ENCODE measurements at regions not wholly inside any gene's neighbourhood (a gene's known extent, or its start where the extent isn't known, plus 50 kb on each side); places are given as distances from the start of the nearest gene placed in this dataset.

DNA sequence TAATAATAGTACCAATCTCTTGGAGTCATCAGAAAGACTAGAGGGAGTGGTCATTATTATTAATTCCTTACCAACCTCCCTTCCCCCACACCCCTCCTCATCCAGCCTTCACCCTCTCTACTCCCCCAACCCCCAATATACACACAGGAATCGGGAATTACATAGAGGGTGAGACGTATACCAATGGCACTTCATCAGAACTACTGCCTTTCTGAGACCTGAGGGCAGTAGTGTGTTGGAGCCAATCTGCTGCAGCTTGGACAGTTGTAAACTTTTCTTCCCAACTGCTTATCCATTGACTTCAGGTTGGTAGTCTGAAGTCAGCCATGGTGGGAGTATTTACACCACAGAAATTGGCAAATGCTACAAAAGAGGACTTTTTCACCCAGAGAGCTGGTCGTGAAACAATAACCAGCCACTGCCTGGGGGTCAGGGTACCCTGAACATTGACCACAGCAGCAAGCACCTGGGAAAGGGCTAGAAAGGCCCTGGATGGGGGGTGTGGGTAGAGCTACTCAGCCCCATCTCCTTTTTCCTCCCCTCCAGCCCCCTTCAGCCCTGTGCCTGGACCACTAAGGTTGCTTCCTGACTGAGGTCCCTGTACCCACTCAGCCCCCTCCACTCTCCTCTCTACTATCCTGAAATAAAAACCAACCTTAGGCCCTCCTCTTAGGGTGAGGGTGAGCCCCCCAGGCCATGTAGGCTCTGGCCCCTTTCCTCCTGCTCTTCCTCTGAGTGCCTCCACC lies 161.5 kb downstream of the MRPL14 start:
- no peak for DNase-seq

DNA sequence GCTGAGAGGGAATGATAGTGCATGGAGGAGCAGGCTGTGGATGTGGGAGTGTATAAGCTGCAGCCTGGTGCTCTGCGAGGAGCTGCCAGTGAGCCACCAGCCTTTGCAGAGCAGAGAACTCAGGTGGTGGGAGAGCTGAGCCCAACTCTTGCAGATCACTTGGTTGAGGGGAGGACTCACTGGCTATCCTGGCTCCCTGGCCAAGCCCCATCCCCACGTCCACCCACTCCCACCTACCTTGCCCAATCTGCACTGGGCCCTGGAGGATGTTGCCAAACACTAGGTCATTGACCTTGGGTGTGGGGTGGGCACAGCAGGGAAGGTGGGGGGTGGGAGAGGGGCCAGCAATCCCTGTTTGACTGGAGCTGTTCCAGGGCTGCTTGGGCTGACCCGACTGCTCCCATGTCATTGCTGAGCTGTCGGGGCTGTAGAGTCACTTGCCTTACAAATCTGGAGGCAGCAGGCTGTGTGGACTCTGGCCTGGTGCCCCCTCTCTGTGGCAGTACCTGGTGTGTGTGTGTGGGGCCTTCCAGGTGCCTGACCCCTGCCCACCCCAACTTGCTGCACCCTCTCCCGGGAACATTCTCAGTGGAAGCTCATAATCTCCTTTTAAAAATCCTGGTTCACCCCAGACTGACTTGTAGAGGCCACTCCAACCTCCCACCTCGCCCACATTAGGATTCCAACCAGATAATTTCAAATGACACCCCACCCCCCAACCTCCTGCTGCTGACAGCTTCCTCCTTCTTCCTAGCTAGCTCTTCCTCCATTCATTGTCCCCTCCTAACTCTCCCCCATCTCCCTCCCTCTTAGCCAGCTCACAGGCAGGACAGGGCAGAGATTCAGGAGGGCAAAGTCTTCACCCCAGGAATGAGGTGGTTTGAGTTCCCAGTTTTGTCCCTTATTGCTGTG lies 162.3 kb downstream of the MRPL14 start:
- no peak for DNase-seq

DNA sequence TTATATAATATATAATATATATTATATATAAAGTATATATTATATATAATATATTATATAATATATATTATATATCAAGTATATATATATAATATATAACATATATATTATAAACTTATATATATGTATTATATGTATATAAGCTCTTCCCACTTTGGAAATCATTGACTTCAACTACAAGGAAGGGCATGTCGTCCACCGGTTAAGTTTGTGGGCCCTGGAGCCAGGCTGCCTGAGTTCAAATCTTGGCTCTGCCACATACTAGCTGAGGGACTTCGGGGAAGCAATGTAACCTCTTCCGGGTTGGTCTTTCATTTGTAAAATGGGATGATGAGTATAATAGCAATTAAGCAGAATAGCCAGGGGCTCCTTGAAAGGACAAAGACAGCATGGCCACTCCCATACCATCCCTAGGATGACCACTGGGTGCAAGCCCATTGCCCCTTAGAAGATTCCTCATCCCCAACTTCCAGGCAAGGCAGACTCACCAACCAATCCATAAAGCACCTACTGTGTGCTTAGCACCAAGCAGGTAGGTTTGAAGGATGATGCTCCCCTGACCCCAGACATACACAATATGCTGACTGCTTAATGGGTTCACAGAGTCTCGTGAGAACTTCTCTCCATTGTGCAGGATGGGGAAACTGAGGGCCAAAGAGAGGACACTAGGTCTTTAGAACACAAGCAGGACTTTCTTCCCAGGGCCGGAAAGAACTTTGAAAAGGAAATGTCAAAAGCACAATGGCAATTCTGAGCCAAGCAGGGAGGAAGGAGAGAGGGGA lies 163.2 kb downstream of the MRPL14 start:
- no peak for DNase-seq

DNA sequence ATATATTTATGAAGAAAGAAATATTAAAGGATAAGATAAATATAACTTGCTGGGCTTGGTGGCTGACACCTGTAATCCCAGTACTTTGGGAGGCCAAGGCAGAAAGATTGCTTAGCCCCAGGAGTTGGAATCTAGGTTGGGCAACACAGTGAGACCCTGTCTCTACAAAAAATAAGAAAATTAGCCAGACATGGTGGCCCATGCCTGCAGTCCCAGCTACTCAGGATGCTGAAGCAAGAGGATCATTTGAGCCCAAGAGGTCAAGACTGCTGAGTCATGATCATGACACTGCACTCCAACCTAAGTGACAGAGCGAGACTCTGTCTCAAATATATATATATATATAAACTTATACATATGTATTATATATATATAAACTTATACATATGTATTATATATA lies 164.0 kb downstream of the MRPL14 start:
- no peak for DNase-seq

DNA sequence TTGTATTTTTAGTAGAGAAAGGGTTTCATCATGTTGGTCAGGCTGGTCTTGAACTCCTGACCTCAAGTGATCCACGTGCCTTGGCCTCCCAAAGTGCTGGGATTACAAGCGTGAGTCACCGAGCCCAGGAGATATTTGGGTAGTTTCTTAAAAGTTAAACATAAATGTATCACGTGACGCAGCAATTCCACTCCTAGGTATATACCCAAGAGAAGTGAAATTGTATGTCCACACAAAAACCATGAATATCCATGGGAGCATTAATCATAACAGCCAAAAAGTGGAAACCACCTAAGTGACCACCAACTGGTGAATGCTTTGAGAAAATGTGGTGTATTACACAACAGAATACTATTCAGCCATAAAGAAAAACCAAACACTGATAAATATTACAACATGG lies 164.8 kb downstream of the MRPL14 start:
- no peak for DNase-seq

DNA sequence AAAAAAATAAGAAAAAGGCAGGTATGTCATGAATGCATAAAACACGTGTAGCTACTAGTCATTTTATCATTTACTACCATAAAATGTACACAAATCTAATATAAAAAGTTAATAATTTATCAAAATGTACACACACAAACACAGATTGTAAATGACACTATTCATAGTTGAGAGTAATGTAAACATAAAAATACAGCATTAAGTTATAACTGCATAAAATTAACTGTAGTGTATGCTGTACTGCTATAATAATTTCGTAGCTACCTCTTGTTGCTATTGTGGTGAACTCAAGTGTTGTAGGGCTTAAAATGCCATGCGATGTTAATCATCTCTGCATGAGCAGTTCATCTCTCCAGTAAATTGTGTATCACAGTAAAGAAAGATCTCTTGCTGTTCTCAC lies 170.0 kb downstream of the MRPL14 start:
- no peak for DNase-seq

DNA sequence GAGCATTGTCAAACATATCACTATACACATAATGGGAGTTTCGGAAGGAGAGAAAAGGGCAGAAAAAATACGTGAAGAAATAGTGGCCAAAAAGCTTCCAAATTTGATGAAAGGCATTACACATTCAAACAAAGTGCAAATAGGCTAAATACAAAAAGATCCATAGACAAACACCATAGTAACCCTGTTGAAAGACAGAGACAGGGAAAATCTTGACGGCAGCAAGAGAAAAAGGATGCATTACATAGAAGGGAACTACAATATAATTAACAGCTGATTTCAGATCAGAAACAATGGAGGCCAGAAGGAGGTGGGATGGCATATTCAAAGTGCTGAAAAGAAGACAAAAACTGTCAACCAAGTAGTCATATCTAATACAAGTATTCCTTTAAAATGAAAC lies 170.8 kb downstream of the MRPL14 start:
- DNase-seq, result no peak

DNA sequence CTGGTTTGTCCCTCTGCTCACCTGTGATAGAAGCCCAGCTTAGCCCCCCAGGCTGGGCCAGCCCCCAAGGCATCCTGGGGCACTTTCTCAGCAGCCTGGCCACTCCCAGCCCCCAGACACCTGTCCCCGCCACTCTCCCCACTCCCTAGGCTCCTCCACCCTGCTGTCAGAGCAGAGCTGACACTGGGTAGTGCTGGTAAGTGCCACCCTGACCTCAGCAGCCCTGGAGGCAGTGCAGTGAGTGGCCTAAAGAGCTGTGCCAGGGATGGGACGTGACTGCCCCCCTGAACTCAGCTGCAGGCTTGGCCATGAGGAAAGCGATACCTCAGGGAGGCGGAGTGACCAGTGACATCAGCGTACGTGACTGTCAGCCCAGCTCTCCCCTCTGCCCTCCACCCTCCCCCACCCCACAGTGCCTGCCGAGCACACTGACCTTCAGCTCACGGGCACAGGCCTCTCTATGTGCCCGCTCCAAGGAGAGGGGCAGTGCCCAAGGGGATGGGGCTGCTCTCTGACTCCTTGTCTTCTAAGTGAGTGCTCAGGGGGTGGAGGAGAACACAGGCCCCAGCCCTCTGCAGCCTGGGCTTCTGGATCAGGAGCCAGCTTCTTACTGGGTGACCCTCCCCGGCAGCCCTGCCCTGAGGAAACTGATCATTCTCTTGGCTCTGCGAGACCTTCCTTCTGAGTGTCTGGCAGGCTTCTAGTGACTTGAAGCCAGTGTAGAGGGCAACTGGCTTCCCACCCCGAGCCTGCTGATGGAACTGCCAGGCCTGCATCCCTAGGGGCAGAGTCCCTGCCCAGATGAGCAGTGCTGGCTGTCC lies 172.7 kb downstream of the MRPL14 start:
- no peak for DNase-seq

DNA sequence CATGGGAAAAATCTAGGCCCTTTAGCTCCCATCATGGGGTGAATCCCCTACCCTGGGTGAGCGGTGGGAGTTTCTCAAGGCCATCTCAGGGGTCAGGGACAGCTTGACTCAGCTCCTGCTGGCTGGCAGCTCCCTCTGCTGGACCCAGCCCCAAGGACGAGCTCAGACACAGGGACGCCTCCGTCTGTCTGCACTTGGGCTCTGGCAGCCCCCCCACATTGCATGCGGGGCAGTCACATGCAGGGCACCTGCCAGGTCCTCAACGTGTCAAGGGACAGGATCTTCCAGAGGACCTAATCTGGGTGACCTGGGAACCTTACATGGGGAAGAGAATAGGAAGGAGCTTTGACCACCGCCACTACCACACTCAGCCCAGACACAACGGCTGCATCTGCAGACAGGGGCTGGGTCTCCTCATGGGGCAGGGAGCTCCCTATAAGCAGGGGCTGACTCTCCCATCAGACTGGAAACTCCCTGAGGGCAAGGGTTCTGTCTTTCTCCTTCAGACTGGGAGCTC lies 173.4 kb downstream of the MRPL14 start:
- DNase-seq, result no peak

DNA sequence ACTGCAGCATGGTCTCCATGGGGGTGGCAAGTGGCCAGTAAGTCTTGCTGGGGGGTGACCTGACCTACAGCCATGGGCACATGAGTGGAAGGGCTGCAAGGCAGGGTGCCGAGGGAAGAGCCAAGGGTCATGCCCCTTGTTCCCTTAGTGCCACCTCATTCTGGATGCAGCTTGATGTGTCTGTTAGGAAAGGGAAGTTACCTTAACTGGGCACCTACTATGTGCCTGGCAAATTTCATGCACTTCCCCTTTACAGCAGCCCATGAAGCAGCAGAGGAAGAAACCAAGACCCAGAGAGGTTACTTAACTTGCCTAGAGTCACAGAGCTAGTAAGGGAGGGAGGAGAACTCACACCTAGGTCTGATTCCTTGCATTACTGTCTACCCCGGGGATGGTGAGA lies 174.0 kb downstream of the MRPL14 start:
- no peak for DNase-seq

DNA sequence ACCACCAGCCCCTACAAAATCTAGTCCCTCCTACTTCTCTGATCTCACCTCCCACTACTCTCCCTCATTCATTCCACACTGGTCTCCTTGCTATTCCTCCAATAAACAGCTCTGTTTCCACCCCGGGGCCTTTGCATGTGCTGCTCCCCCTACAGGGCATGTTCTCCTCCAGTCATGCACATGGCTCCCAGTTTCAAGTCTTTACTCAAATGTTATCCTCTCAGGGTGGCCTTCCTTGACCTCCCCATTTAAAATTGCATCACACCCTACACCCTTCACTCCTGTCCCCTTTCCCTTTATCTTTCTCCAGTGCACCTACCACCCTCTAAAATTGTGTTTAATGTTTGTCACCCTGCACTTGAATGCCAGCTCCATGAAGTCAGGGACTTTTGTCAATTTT lies 174.5 kb downstream of the MRPL14 start:
- DNase-seq, result no peak

DNA sequence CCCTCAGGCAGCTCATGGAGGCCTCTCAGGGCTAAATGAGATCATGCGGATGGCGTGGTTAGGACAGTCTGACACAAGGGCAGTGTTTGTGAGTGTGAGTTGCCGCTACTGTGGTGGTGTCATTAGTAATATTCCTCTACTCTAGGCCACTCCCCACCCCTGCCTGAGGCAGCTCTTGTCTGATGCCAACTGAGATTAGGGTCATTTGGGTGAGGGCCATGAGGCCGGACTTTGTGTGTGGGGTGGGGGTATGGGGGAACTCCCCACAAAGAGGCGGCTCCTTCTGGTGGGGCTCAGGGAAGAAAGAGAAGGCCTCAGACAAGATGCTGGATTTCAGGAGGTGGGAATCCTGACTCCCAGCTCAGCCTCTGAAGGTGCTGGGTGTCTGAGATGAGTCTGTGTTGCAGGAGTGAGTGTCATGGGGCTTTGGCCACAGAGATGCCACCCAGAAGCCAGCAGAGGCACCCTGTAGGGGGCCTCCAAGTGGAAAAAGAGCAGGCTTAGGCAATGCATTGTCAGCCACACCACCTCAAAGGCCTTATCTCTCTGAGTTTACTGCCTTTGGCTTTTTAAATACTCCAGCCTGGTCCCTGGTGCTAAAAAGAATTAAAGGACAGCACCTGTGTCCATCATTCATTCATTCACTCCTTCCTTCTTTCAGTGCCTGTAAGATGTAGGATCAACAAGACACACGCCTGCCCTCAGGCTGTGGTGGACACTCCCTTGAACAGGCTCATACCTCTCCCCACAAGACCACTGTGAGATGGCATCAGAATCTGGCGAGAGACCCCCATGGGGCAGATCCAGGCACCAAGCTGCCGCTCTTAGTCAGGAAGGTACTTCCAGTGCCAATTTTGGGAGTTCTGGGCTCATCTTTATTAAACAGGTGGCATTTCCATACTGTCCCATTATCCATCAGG lies 175.2 kb downstream of the MRPL14 start:
- DNase-seq, result no peak

DNA sequence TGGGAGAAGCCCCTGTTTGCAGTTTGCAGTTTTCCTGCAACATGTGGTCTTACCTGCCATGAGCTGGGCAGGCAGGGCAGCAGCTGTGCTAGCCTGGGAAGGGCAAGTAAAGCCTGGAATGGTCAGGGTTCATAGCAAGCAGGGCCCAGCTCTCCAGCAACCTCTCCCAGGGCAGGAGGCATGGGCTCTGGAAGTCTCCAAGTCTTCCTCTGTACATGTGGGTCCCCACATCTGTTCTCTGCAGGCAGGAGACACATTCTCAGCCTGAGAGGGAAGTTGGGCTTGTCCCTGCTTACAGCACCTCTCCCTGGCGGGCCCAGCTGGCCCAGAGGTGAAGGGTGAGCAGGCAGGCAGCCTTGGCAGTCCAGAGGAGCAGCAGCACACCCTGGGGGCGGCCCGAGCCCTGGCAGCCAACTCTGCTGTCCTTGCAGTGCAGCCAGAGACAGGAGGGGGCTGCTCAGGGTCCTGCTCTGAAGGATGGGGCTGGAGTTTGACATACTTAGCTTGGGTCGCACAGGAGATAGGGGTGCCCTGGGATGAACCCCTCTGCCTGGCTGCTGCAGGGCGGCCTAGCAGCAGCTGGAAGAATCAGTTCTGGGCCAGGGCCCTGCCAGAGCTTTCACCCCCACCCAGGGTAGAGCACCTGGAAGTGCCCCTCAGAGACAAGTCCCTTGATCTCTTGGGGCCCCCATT lies 176.0 kb downstream of the MRPL14 start:
- peak; percentile 3 for DNase-seq

DNA sequence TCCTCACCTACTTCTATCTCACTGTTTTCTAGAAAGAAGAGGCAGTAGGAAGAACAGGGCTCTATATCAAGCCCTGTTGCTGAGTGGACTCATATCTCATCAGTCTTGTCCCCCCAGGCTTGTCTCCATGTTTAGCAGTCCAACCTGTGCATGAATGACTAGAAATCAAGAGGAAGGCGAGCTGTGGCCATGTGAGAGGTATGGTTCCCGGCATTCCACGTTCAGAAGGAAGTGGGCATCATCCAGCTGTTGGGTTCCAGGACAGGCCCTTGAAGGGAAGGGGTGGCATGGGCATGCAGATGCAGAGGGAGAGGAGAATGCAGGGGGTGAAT lies 176.6 kb downstream of the MRPL14 start:
- no peak for DNase-seq

DNA sequence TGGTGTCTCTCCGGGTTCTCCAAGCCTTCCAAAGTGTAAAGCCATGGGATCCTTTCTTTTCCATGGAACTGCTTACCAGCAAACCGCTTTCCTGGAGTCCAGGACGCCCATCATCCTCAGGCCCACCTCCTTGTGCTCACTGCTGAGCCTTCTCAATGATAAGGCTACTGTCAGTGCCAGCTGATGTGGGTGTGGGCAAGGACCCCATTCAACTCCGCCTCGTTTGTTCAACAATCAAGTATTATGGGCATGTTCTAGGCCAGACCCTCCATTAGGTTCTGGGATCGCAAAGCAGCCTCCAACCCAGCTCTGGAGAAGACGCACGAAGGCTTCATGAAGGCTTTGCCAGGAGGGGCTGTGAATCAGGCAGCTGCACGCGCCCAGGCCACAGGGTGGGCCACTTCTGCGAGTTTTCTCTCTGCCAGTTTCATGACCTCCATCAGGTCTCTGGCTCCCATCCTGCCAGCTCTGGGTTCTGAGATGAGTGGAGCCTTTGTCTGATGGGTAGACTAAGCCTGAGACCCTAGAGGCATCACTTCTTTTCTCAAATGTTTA lies 177.1 kb downstream of the MRPL14 start:
- no peak for DNase-seq

DNA sequence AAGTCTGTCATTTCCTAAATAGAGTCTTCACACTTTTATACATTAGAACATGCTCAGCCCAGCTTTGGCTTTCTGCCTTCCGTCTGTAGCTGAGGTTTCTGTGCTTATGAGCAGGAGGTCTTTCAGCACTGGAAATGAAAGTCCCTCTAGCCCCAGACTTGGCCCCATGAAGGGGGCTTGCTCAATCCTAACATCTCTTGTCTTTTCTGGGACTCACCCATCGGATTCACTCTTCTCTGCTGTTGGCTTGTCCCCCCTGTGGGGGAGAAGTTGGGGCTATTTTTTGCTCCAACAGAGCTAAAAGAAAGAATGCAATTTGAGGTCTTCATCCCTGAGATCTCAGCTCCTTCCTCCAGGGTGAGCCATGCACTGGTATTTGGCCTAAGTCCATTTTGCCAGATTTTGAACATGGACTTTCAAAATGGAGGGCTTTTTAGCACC lies 177.7 kb downstream of the MRPL14 start:
- no peak for DNase-seq

DNA sequence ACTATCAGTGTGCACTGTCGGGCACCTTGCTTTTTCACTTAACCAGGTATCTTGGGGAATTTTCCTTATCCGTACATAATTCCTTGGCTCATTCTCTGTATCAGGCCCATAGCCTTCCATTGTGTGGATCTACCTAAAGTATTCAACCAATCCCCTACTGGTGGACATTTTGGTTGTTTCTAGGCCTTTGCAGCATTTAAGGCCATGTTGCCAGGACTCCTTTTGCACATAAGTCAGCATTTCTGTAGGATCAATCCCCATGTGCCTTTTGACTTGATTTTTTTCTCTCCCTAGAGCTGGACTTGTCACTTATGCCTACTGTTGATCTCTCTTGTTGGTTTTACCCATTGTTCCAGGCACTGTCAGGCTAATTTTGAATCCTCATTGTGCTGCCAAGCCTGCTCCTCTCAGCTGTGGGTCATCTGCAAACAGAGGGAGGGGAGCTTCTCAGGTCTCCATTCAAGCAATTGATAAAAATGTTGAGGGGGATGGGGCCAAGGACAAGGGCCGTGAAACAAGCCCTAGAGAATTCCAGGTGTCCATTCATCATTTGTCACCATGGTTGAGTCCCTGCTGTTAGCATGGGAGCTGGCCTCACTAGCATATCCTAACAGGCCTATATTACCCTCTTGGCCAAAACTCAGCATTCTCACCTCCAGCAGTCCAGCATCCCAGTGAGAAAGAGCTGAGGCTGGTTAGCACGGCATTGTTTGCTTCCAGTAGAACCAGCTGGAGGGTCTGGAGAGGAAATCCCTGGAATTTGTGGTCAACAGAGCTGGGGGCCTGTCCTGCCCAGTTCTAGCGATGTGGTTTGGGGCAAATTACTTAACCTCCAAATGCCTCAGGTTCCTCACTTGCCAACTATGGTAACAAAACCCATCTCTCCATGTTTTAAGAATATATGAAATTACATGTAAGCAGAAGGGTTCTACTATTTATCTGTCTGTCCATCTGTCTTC lies 178.4 kb downstream of the MRPL14 start:
- DNase-seq, result no peak

DNA sequence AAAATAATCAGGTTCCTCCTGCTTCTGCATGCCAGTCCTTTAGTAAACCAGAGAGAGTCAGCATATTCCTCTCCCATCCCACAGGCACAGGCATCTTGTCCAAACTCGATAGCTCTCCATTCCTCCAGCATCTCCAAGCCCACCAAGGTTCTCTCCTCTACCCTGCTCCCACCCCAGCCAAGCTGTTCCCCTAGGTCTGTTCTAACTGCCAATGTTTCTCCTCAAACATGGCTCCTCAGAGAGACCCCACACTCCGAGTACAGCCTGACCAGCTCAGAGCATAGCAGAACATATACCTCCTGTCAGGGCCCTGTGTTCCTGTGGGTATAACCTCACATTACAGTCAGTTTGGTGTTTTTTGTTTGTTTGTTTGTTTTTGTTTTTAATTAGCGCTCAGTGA lies 177.8 kb downstream of the VEGFA start:
- DNase-seq, result no peak

All from NCI-H774 (cell line).